ENCODE measurements at regions not wholly inside any gene's neighbourhood (a gene's known extent, or its start where the extent isn't known, plus 50 kb on each side); places are given as distances from the start of the nearest gene placed in this dataset.

- TF ChIP-seq ZBTB40 (IDR thresholded peaks at IDR 0.05; ENCODE audit: borderline replicate concordance) (no peak), SMAD1 (IDR thresholded peaks at IDR 0.05; ENCODE audit: low read depth, partially characterized antibody) (no peak), YY1 (IDR thresholded peaks at IDR 0.05; ENCODE audit: low read depth, low read length) (no peak), JUND (IDR thresholded peaks at IDR 0.05; ENCODE audit: low read depth, low read length) (no peak)
- TF ChIP-seq, protein P1, sequence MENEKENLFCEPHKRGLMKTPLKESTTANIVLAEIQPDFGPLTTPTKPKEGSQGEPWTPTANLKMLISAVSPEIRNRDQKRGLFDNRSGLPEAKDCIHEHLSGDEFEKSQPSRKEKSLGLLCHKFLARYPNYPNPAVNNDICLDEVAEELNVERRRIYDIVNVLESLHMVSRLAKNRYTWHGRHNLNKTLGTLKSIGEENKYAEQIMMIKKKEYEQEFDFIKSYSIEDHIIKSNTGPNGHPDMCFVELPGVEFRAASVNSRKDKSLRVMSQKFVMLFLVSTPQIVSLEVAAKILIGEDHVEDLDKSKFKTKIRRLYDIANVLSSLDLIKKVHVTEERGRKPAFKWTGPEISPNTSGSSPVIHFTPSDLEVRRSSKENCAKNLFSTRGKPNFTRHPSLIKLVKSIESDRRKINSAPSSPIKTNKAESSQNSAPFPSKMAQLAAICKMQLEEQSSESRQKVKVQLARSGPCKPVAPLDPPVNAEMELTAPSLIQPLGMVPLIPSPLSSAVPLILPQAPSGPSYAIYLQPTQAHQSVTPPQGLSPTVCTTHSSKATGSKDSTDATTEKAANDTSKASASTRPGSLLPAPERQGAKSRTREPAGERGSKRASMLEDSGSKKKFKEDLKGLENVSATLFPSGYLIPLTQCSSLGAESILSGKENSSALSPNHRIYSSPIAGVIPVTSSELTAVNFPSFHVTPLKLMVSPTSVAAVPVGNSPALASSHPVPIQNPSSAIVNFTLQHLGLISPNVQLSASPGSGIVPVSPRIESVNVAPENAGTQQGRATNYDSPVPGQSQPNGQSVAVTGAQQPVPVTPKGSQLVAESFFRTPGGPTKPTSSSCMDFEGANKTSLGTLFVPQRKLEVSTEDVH (IDR thresholded peaks at IDR 0.05; ENCODE audit: low read depth, partially characterized antibody) = no peak
These were observed 149.3 kb upstream of the HAAO start (continued) for GRCh38 chr2:42941633-42942176.
